ENCODE measurements at regions not wholly inside any gene's neighbourhood (a gene's known extent, or its start where the extent isn't known, plus 50 kb on each side); places are given as distances from the start of the nearest gene placed in this dataset.

DNA sequence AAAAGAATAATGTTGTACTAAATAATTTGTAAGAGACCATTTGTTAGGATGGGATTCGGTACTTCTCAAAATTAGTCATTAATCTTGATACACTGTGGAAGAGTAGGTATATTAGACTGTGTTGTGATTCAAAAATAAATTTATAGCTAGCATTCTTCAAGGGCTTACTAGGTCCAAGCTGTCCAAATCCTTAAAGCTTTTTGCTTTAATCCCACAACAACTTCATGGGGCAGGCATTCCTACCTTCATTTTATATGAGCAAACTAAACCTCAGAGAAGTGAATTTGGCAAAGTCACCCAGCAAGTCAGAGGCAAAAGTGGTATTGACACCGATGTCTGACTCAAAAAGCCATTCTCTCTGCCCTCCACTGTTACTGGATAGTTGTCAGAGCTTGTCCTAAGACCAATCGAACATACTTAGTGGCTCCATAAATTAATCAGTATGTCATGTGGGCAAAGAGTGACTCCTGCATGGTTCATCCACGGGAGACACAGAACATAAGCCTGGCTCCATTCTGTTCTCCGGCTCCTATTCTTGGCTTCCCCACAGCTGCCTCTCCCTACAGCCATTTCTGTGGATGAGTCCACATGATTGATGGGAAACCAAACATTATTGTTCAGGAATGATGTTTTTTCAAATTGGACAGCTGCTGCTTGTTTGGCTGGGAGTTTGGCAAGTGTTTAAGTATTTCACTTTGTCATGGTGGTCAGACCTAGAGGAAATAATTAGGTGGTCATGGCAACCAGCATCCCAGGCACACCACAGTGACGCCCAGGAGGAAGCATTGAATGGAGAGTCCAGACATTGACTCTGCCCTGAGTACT lies 133.4 kb upstream of the FGGY start:
- TF ChIP-seq, protein P1, sequence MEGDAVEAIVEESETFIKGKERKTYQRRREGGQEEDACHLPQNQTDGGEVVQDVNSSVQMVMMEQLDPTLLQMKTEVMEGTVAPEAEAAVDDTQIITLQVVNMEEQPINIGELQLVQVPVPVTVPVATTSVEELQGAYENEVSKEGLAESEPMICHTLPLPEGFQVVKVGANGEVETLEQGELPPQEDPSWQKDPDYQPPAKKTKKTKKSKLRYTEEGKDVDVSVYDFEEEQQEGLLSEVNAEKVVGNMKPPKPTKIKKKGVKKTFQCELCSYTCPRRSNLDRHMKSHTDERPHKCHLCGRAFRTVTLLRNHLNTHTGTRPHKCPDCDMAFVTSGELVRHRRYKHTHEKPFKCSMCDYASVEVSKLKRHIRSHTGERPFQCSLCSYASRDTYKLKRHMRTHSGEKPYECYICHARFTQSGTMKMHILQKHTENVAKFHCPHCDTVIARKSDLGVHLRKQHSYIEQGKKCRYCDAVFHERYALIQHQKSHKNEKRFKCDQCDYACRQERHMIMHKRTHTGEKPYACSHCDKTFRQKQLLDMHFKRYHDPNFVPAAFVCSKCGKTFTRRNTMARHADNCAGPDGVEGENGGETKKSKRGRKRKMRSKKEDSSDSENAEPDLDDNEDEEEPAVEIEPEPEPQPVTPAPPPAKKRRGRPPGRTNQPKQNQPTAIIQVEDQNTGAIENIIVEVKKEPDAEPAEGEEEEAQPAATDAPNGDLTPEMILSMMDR (IDR thresholded peaks at IDR 0.05) = no peak
- no peak for TF ChIP-seq POLR2AphosphoS5 (IDR thresholded peaks at IDR 0.05; ENCODE audit: low read depth, low read length)
